Uterus (tissue), 3 donors: ENCODE measurements at regions not wholly inside any gene's neighbourhood (a gene's known extent, or its start where the extent isn't known, plus 50 kb on each side); places are given as distances from the start of the nearest gene placed in this dataset.

ENCODE experiments used
- DNase-seq, 2 donors: peaks; one replicate each; pipeline ENCODE4 v3.0.0-alpha.2; 2019 to 2020
- H3K27ac ChIP-seq, 2 donors: fragments of 200-600 bp; sonication (generic); 1 replicate in 1 of 2; 2 replicates in 1 of 2; pipeline ENCODE4 v1.5.1; 2016 to 2018
- H3K27me3 ChIP-seq, 2 donors: fragments of 200-600 bp; sonication (generic); one replicate each; pipeline ENCODE4 v1.5.1; 2018 to 2019; ENCODE audit warnings: control low read depth in 1 of 2
- H3K36me3 ChIP-seq, 2 donors: fragments of 200-600 bp; sonication (generic); one replicate each; pipeline ENCODE4 v1.5.1; 2019; ENCODE audit warnings: control low read depth in 1 of 2
- H3K4me1 ChIP-seq, 2 donors: fragments of 200-600 bp; sonication (generic); one replicate each; pipeline ENCODE4 v1.5.1; 2018 to 2019; ENCODE audit warnings: control low read depth in 1 of 2
- H3K4me3 ChIP-seq, 2 donors: fragments of 200-600 bp; sonication (generic); 1 replicate in 1 of 2; 2 replicates in 1 of 2; pipeline ENCODE4 v1.5.1; 2018 to 2019; ENCODE audit warnings: mild to moderate bottlenecking in 1 of 2
- H3K9me3 ChIP-seq, 2 donors: fragments of 200-600 bp; sonication (generic); one replicate each; pipeline ENCODE4 v1.5.1; 2019; ENCODE audit warnings: control low read depth in 1 of 2
- POLR2A ChIP-seq, 2 donors: fragments of 450-650 bp; IDR thresholded peaks; one replicate each; pipeline ENCODE4 v1.6.1; 2016; ENCODE audit warnings: antibody characterized with exemption in 2 of 2, mild to moderate bottlenecking in 1 of 2, moderate library complexity in 1 of 2
- intact Hi-C: fragments of 100-400 bp; cut with DNase I; formaldehyde crosslinking; loops from one replicate; pipeline ENCODE4 v1.15.1; 2023; ENCODE audit warnings: low total_unique reads
- TF ChIP-seq, protein P1 (sequence below), 4 experiments: fragments of 200-600 bp in 2 of 4; fragments of 450-650 bp in 2 of 4; sonication (generic) in 2 of 4; IDR thresholded peaks; one replicate each; pipeline ENCODE4 v1.5.1; 2016 to 2019; ENCODE audit warnings: antibody characterized with exemption in 4 of 4, mild to moderate bottlenecking in 2 of 4, moderate library complexity in 1 of 4
- donor health status: DM: yes; HTN: yes; CAD: no.

GRCh38 chr12:61357496-61357895 is 902.7 kb upstream of the USP15 start:
- Histone ChIP-seq H3K27ac (no peak overlapping the region), H3K9me3 (no peaks in the 10 kb centered on the region), H3K4me1 (no peaks in the 10 kb centered on the region), H3K27me3 (no peaks in the 10 kb centered on the region), H3K4me3 (no peak overlapping the region), H3K36me3 (no peaks in the 10 kb centered on the region)
- intact Hi-C loops = no loop called here
- TF ChIP-seq POLR2A (IDR thresholded peaks at IDR 0.05) = no peak
- TF ChIP-seq, protein P1, sequence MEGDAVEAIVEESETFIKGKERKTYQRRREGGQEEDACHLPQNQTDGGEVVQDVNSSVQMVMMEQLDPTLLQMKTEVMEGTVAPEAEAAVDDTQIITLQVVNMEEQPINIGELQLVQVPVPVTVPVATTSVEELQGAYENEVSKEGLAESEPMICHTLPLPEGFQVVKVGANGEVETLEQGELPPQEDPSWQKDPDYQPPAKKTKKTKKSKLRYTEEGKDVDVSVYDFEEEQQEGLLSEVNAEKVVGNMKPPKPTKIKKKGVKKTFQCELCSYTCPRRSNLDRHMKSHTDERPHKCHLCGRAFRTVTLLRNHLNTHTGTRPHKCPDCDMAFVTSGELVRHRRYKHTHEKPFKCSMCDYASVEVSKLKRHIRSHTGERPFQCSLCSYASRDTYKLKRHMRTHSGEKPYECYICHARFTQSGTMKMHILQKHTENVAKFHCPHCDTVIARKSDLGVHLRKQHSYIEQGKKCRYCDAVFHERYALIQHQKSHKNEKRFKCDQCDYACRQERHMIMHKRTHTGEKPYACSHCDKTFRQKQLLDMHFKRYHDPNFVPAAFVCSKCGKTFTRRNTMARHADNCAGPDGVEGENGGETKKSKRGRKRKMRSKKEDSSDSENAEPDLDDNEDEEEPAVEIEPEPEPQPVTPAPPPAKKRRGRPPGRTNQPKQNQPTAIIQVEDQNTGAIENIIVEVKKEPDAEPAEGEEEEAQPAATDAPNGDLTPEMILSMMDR (IDR thresholded peaks at IDR 0.05) = no peak
- DNase-seq = no peak

GRCh38 chr12:61362037-61362436 is 898.2 kb upstream of the USP15 start:
- no peaks in the 10 kb centered on the region for H3K36me3 ChIP-seq
- DNase-seq = no peak
- no peak overlapping the region for H3K27ac ChIP-seq
- TF ChIP-seq, protein P1 (IDR thresholded peaks at IDR 0.05) = no peak
- no peak for TF ChIP-seq POLR2A (IDR thresholded peaks at IDR 0.05)
- H3K9me3 ChIP-seq = no peaks in the 10 kb centered on the region
- intact Hi-C loops = no loop called here
- H3K27me3 ChIP-seq = no peaks in the 10 kb centered on the region
- no peak overlapping the region for H3K4me3 ChIP-seq
- H3K4me1 ChIP-seq = no peaks in the 10 kb centered on the region

DNA sequence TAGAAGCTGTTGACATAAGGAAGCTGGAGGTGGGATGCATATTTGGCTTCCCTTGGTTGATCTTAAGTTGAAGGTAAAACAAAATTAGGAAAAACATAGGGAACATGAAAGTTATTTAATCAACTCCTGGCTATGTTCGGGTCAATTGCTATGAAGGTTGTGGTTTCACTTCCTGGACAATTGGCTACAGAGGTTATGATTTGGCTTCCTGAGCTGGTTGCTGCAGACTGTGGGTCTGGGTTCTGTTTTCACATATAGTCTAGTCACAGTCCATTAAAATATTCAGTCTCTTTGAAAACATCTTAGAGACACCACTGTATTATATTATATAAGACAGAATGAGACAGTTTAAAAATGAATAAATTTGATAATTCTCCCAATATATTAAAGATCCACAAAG is 895.2 kb upstream of the USP15 start:
- H3K4me3 ChIP-seq = no peak overlapping the region
- H3K9me3 ChIP-seq = no peaks in the 10 kb centered on the region
- no peak overlapping the region for H3K27ac ChIP-seq
- no peaks in the 10 kb centered on the region for H3K36me3 ChIP-seq
- intact Hi-C loops = no loop called here
- TF ChIP-seq, protein P1 (IDR thresholded peaks at IDR 0.05) = no peak
- TF ChIP-seq POLR2A (IDR thresholded peaks at IDR 0.05) = no peak
- no peaks in the 10 kb centered on the region for H3K27me3 ChIP-seq
- no peak for DNase-seq
- no peaks in the 10 kb centered on the region for H3K4me1 ChIP-seq

GRCh38 chr12:61367281-61367785 is 892.9 kb upstream of the USP15 start:
- no peak for DNase-seq
- Histone ChIP-seq H3K9me3 (no peaks in the 10 kb centered on the region), H3K4me1 (no peaks in the 10 kb centered on the region), H3K4me3 (no peak overlapping the region), H3K36me3 (no peaks in the 10 kb centered on the region), H3K27me3 (no peaks in the 10 kb centered on the region), H3K27ac (no peak overlapping the region)
- TF ChIP-seq, protein P1 (IDR thresholded peaks at IDR 0.05) = no peak
- TF ChIP-seq POLR2A (IDR thresholded peaks at IDR 0.05) = no peak
- intact Hi-C loops = no loop called here

GRCh38 chr12:61369241-61369910 is 890.8 kb upstream of the USP15 start:
- intact Hi-C loops = no loop called here
- TF ChIP-seq, protein P1 (IDR thresholded peaks at IDR 0.05) = no peak
- no peak for TF ChIP-seq POLR2A (IDR thresholded peaks at IDR 0.05)
- H3K4me3 ChIP-seq = no peak overlapping the region
- H3K36me3 ChIP-seq = no peaks in the 10 kb centered on the region
- DNase-seq = no peak
- no peaks in the 10 kb centered on the region for H3K27me3 ChIP-seq
- H3K27ac ChIP-seq = no peak overlapping the region
- H3K4me1 ChIP-seq = no peaks in the 10 kb centered on the region
- no peaks in the 10 kb centered on the region for H3K9me3 ChIP-seq
